ENCODE measurements at regions not wholly inside any gene's neighbourhood (a gene's known extent, or its start where the extent isn't known, plus 50 kb on each side); places are given as distances from the start of the nearest gene placed in this dataset.

GRCh38 chr18:22505141-22505591 lies 87.5 kb upstream of the CTAGE1 start:
- TF ChIP-seq CTCF (IDR thresholded peaks at IDR 0.05), result no peak
- TF ChIP-seq POLR2A (IDR thresholded peaks at IDR 0.05), result no peak
- TF ChIP-seq POLR2AphosphoS5 (IDR thresholded peaks at IDR 0.05), result no peak
- TF ChIP-seq EP300 (IDR thresholded peaks at IDR 0.05), result no peak

Data from suprapubic skin (tissue), 4 donors.